Natural killer cell (primary cell): ENCODE measurements at regions not wholly inside any gene's neighbourhood (a gene's known extent, or its start where the extent isn't known, plus 50 kb on each side); places are given as distances from the start of the nearest gene placed in this dataset.

Experiments used
- ATAC-seq, 3 donors: fragments of 150-1000 bp in 2 of 3; fragments of 200-7000 bp in 1 of 3; cut with Tn5 transposase; 1 replicate in 1 of 3; 2 replicates in 2 of 3; pipeline ENCODE4 v1.10.0; 2021; ENCODE audit warnings: mild to moderate bottlenecking in 2 of 3, moderate library complexity in 2 of 3
- DNase-seq, 2 donors: peaks; one replicate each; pipeline versions ENCODE4 v3.0.0 to v3.0.0-alpha.2; 2013 to 2021; ENCODE audit warnings: mixed read lengths in 1 of 2
- H3K27ac ChIP-seq: one replicate; pipeline ENCODE4 v1.5.1; 2013; ENCODE audit warnings: mild to moderate bottlenecking, low read length
- H3K27me3 ChIP-seq: one replicate; pipeline ENCODE4 v1.6.1; 2013; ENCODE audit warnings: low read length; ENCODE audit not compliant: control insufficient read depth, insufficient read depth
- H3K36me3 ChIP-seq: one replicate; pipeline ENCODE4 v1.6.1; 2013; ENCODE audit warnings: low read length; ENCODE audit not compliant: control insufficient read depth, insufficient read depth
- H3K4me1 ChIP-seq: one replicate; pipeline ENCODE4 v1.6.1; 2013; ENCODE audit warnings: low read length; ENCODE audit not compliant: control insufficient read depth, insufficient read depth
- H3K4me3 ChIP-seq: one replicate; pipeline ENCODE4 v1.5.1; 2013; ENCODE audit warnings: low read length
- H3K9me3 ChIP-seq: one replicate; pipeline ENCODE4 v1.6.1; 2013; ENCODE audit warnings: low read length; ENCODE audit not compliant: control insufficient read depth, insufficient read depth
- H3K27ac Mint-ChIP-seq, 2 donors: one replicate each; pipeline ENCODE4 v1.8.0; 2022; ENCODE audit warnings: mild to moderate bottlenecking in 2 of 2, mixed read lengths in 2 of 2, moderate library complexity in 1 of 2
- H3K27me3 Mint-ChIP-seq, 2 donors: one replicate each; pipeline ENCODE4 v1.8.0; 2022; ENCODE audit warnings: low read depth in 2 of 2, mixed read lengths in 2 of 2
- H3K36me3 Mint-ChIP-seq: one replicate; pipeline ENCODE4 v1.8.0; 2022; ENCODE audit warnings: mixed read lengths
- H3K4me1 Mint-ChIP-seq, 2 donors: one replicate each; pipeline ENCODE4 v1.8.0; 2022; ENCODE audit warnings: mixed read lengths in 2 of 2
- H3K4me3 Mint-ChIP-seq: one replicate; pipeline ENCODE4 v1.8.0; 2022; ENCODE audit warnings: mild to moderate bottlenecking, moderate library complexity, mixed read lengths
- H3K9me3 Mint-ChIP-seq, 2 donors: one replicate each; pipeline ENCODE4 v1.8.0; 2022; ENCODE audit warnings: mixed read lengths in 2 of 2
- CTCF ChIP-seq: fragments of 200-600 bp; IDR thresholded peaks from one replicate; pipeline ENCODE4 v1.8.0; 2022; ENCODE audit warnings: antibody characterized with exemption
- WGBS: methylation state at CpG from one replicate; pipeline ENCODE4 v1.1.7; 2013; ENCODE audit warnings: missing lambda C conversion rate; ENCODE audit not compliant: insufficient coverage; 5-methylcytosine and 5-hydroxymethylcytosine counted together
- intact Hi-C: fragments of 100-400 bp; cut with micrococcal nuclease; formaldehyde crosslinking; loops from one replicate; pipeline ENCODE4 v1.14.2; 2022

- no peaks in the 10 kb centered on the region for H3K27me3 ChIP-seq
- H3K36me3 ChIP-seq: no peaks in the 10 kb centered on the region
- no peak for ATAC-seq
- no peak for TF ChIP-seq CTCF
- intact Hi-C loops: no loop called here
- no peak for DNase-seq
- H3K27me3 Mint-ChIP-seq: no peaks in the 10 kb centered on the region
- no peaks in the 10 kb centered on the region for H3K4me1 ChIP-seq
- H3K27ac Mint-ChIP-seq: no peak overlapping the region
- H3K27ac ChIP-seq: no peak overlapping the region
- H3K9me3 ChIP-seq: no peaks in the 10 kb centered on the region
- peaks cover 14 to 16% of the 10 kb centered on the region in 2 donors for H3K9me3 Mint-ChIP-seq
- 88% methylated on average over 1 of the region's 2 CpGs for WGBS
- no peaks in the 10 kb centered on the region for H3K36me3 Mint-ChIP-seq
- no peaks in the 10 kb centered on the region for H3K4me1 Mint-ChIP-seq
- H3K4me3 Mint-ChIP-seq: no peak overlapping the region
- no peak overlapping the region for H3K4me3 ChIP-seq
Measured at GRCh38 chr7:81577642-81578340, 192.1 kb downstream of the HGF start.

DNA sequence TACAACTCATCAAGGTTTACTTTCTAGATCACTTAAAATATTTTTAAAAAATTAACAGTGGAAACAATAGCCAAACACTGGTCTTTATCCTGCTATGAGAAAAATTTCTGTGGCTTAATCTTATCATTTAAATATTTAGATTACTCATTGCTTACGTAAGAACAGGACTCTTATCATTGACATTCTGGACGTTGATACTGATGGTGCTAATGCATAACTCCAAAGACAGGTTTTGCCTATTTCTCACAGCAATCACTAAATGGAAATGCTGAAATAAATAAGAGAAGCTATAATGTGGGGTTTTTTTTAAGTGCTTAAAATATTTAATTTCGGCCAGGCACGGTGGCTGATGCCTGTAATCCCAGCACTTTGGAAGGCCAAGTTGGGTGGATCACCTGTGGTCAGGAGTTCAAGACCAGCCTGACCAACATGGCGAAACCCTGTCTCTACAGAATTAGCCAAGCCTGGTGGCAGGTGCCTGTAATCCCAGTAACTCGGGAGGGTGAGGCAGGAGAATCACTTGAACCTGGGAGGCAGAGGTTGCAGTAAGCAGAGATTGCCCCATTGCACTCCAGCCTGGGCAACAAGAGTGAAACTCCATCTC, 195.0 kb downstream of the HGF start:
- intact Hi-C loops: no loop called here
- H3K36me3 Mint-ChIP-seq: no peaks in the 10 kb centered on the region

GRCh38 chr7:81573932-81574331, 195.9 kb downstream of the HGF start:
- no peaks in the 10 kb centered on the region for H3K4me1 Mint-ChIP-seq
- WGBS: no CpG with 5 or more reads among the region's 1 CpG
- Histone ChIP-seq H3K9me3 (peaks cover 2% of the 10 kb centered on the region), H3K4me1 (no peaks in the 10 kb centered on the region), H3K36me3 (no peaks in the 10 kb centered on the region), H3K27me3 (no peaks in the 10 kb centered on the region), H3K27ac (no peak overlapping the region), H3K4me3 (no peak overlapping the region)
- no peak overlapping the region for H3K4me3 Mint-ChIP-seq
- peaks cover 13 to 14% of the 10 kb centered on the region in 2 donors for H3K9me3 Mint-ChIP-seq
- no peak overlapping the region for H3K27ac Mint-ChIP-seq
- intact Hi-C loops: no loop called here
- no peak for DNase-seq
- H3K27me3 Mint-ChIP-seq: no peaks in the 10 kb centered on the region
- ATAC-seq: no peak
- no peak for TF ChIP-seq CTCF
- H3K36me3 Mint-ChIP-seq: no peaks in the 10 kb centered on the region

More for the DNA sequence above, 195.0 kb downstream of the HGF start:
- no peaks in the 10 kb centered on the region for H3K4me1 Mint-ChIP-seq
- no peak overlapping the region for H3K4me3 Mint-ChIP-seq
- H3K36me3 ChIP-seq: no peaks in the 10 kb centered on the region
- H3K27me3 ChIP-seq: no peaks in the 10 kb centered on the region
- H3K4me3 ChIP-seq: no peak overlapping the region
- H3K27ac Mint-ChIP-seq: no peak overlapping the region
- H3K9me3 Mint-ChIP-seq: peaks cover 15 to 18% of the 10 kb centered on the region in 2 donors
- H3K9me3 ChIP-seq: peaks cover 2% of the 10 kb centered on the region
- ATAC-seq: no peak
- no peaks in the 10 kb centered on the region for H3K4me1 ChIP-seq
- TF ChIP-seq CTCF: no peak
- no peak overlapping the region for H3K27ac ChIP-seq
- whole genome bisulfite sequencing: 88% methylated on average over 6 of the region's 6 CpGs
- H3K27me3 Mint-ChIP-seq: no peaks in the 10 kb centered on the region
- DNase-seq: no peak
